ENCODE measurements at regions not wholly inside any gene's neighbourhood (a gene's known extent, or its start where the extent isn't known, plus 50 kb on each side); places are given as distances from the start of the nearest gene placed in this dataset.

DNA sequence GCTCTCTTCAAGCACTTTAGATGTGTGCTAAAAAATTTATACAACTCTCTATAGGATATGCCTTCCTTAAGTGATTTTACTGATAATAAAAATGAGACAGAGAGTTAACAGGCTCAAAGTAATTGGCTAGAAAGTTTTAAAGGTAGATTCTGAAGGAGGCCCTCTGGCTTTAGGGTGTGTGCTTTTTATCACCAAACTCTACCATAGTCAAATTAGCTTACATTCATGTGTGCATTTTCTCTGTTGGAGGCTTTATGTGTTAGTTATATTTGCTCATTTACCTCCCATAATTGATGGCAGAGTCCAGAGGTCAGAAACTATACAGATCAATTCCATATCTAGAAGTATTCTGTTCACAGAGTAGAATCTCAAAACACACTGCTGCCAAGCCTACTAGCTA is 317.5 kb downstream of the JRKL start:
- no peak overlapping the region for H3K27ac Mint-ChIP-seq
- H3K4me2 ChIP-seq (replicated peaks; ENCODE audit: extremely low read depth, low read length, poor library complexity, severe bottlenecking): no peak overlapping the region
- peaks cover 0 to 2% (median 1%) of the 10 kb centered on the region in 3 donors for H3K27me3 Mint-ChIP-seq (ENCODE audit: low read depth in 3 of 3)
- no peaks in the 10 kb centered on the region for H3K4me1 Mint-ChIP-seq
- no peaks in the 10 kb centered on the region for H3K9me3 ChIP-seq (replicated peaks in 1 of 2; ENCODE audit: control insufficient read depth in 1 of 2, insufficient read depth in 1 of 2, low read length in 2 of 2)
- H3K4me3 Mint-ChIP-seq: no peak overlapping the region
- no peak overlapping the region for H3K9ac ChIP-seq (ENCODE audit: insufficient read depth, low read length, poor library complexity, severe bottlenecking)
- no peaks in the 10 kb centered on the region for H4K20me1 ChIP-seq (ENCODE audit: insufficient read depth, low read length)
- no peak overlapping the region for H3K4me3 ChIP-seq (replicated peaks in 1 of 3; ENCODE audit: low read depth in 2 of 3, low read length in 3 of 3)
- TF ChIP-seq, protein P1, sequence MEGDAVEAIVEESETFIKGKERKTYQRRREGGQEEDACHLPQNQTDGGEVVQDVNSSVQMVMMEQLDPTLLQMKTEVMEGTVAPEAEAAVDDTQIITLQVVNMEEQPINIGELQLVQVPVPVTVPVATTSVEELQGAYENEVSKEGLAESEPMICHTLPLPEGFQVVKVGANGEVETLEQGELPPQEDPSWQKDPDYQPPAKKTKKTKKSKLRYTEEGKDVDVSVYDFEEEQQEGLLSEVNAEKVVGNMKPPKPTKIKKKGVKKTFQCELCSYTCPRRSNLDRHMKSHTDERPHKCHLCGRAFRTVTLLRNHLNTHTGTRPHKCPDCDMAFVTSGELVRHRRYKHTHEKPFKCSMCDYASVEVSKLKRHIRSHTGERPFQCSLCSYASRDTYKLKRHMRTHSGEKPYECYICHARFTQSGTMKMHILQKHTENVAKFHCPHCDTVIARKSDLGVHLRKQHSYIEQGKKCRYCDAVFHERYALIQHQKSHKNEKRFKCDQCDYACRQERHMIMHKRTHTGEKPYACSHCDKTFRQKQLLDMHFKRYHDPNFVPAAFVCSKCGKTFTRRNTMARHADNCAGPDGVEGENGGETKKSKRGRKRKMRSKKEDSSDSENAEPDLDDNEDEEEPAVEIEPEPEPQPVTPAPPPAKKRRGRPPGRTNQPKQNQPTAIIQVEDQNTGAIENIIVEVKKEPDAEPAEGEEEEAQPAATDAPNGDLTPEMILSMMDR (IDR thresholded peaks at IDR 0.05): no peak
- H3K4me1 ChIP-seq (ENCODE audit: control insufficient read depth in 1 of 2, insufficient read depth in 2 of 2, low read length in 2 of 2): no peaks in the 10 kb centered on the region
- H2AFZ ChIP-seq (ENCODE audit: insufficient read depth, low read depth, low read length, poor library complexity, severe bottlenecking): no peak overlapping the region
- no peaks in the 10 kb centered on the region for H3K36me3 ChIP-seq (replicated peaks in 1 of 2; ENCODE audit: control insufficient read depth in 1 of 2, insufficient read depth in 2 of 2, low read length in 2 of 2)
- peaks cover 0 to 2% (median 2%) of the 10 kb centered on the region in 7 donors for H3K9me3 Mint-ChIP-seq
- intact Hi-C loops (cut with micrococcal nuclease): no loop called here
- H3K36me3 Mint-ChIP-seq: no peaks in the 10 kb centered on the region
- H3K27ac ChIP-seq (ENCODE audit: low read depth in 1 of 2, low read length in 2 of 2): no peak overlapping the region
- DNase-seq: no peak
- no peaks in the 10 kb centered on the region for H3K79me2 ChIP-seq (ENCODE audit: insufficient read depth, low read length)
- H3K27me3 ChIP-seq (ENCODE audit: control insufficient read depth in 2 of 2, insufficient read depth in 2 of 2, low read length in 2 of 2): no peaks in the 10 kb centered on the region

DNA sequence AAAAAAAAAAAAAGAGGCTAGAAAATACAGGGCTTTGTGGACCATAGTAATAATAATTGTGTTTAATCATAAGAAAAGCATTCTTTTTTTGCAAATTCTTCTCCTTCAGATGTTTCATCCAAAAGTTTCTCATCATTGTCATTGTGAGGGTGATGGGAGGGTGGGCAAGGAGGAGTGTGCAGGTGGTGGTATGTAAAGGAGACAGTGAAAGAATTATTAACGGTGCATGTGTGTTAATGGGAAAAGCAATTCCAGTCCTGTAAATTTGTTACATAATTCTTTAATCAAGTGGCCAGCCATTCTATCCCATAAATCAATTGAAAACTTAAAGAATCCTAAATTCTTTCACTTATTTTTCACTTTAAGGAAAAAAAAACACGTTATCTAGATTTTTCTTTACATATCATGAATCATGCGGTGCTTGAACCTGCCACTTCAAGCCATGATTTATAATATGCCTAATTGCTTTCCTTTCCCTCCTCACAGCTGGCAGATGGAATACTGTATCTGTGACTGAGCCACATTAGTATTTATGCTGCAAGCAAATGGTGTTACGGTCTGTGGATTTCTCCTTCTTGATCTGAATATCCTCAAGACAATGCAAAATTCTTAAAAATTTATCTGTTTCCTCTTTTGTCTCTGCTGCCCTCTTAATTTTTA is 318.5 kb downstream of the JRKL start:
- no peaks in the 10 kb centered on the region for H3K36me3 ChIP-seq (replicated peaks in 1 of 2; ENCODE audit: control insufficient read depth in 1 of 2, insufficient read depth in 2 of 2, low read length in 2 of 2)
- H3K79me2 ChIP-seq (ENCODE audit: insufficient read depth, low read length): no peaks in the 10 kb centered on the region
- H3K9ac ChIP-seq (ENCODE audit: insufficient read depth, low read length, poor library complexity, severe bottlenecking): no peak overlapping the region
- H3K27ac Mint-ChIP-seq: no peak overlapping the region
- H3K27me3 Mint-ChIP-seq (ENCODE audit: low read depth in 3 of 3): peaks cover 0 to 2% (median 1%) of the 10 kb centered on the region in 3 donors
- no CpG with 5 or more reads among the region's 4 CpGs for WGBS (ENCODE audit: insufficient coverage)
- no peaks in the 10 kb centered on the region for H3K36me3 Mint-ChIP-seq
- intact Hi-C loops (cut with micrococcal nuclease): no loop called here
- no peaks in the 10 kb centered on the region for H3K27me3 ChIP-seq (ENCODE audit: control insufficient read depth in 2 of 2, insufficient read depth in 2 of 2, low read length in 2 of 2)
- peaks cover 0 to 2% (median 2%) of the 10 kb centered on the region in 7 donors for H3K9me3 Mint-ChIP-seq
- no peak overlapping the region for H3K27ac ChIP-seq (ENCODE audit: low read depth in 1 of 2, low read length in 2 of 2)
- H3K9me3 ChIP-seq (replicated peaks in 1 of 2; ENCODE audit: control insufficient read depth in 1 of 2, insufficient read depth in 1 of 2, low read length in 2 of 2): no peaks in the 10 kb centered on the region
- H3K4me2 ChIP-seq (replicated peaks; ENCODE audit: extremely low read depth, low read length, poor library complexity, severe bottlenecking): no peak overlapping the region
- TF ChIP-seq, protein P1 (IDR thresholded peaks at IDR 0.05): no peak
- H3K4me1 Mint-ChIP-seq: no peaks in the 10 kb centered on the region
- H3K4me3 Mint-ChIP-seq: no peak overlapping the region
- no peak for DNase-seq
- no peaks in the 10 kb centered on the region for H4K20me1 ChIP-seq (ENCODE audit: insufficient read depth, low read length)
- H2AFZ ChIP-seq (ENCODE audit: insufficient read depth, low read depth, low read length, poor library complexity, severe bottlenecking): no peak overlapping the region
- no peaks in the 10 kb centered on the region for H3K4me1 ChIP-seq (ENCODE audit: control insufficient read depth in 1 of 2, insufficient read depth in 2 of 2, low read length in 2 of 2)
- no peak overlapping the region for H3K4me3 ChIP-seq (replicated peaks in 1 of 3; ENCODE audit: low read depth in 2 of 3, low read length in 3 of 3)

All from CD14-positive monocyte (primary cell).